Effector CD4-positive, alpha-beta T cell (primary cell): ENCODE measurements at regions not wholly inside any gene's neighbourhood (a gene's known extent, or its start where the extent isn't known, plus 50 kb on each side); places are given as distances from the start of the nearest gene placed in this dataset.

Experiments used
- DNase-seq: peaks from one replicate; pipeline ENCODE4 v3.0.0-alpha.2; 2020

- DNase-seq: no peak
Measured at GRCh38 chr4:177117256-177117655, 192.4 kb upstream of the NEIL3 start.

GRCh38 chr4:177118596-177118995 lies 191.1 kb upstream of the NEIL3 start:
- DNase-seq: no peak

GRCh38 chr4:177119021-177119471 lies 190.6 kb upstream of the NEIL3 start:
- no peak for DNase-seq

- no peak for DNase-seq
Measured at GRCh38 chr4:177119691-177120090, 190.0 kb upstream of the NEIL3 start.

GRCh38 chr4:177123811-177124210 lies 185.9 kb upstream of the NEIL3 start:
- DNase-seq: no peak

- DNase-seq: no peak
Measured at GRCh38 chr4:177124349-177125064, 185.2 kb upstream of the NEIL3 start.

- no peak for DNase-seq
Measured at GRCh38 chr4:177125656-177126055, 184.0 kb upstream of the NEIL3 start.

- no peak for DNase-seq
Measured at GRCh38 chr4:177127658-177128057, 182.0 kb upstream of the NEIL3 start.

GRCh38 chr4:177128306-177128705 lies 181.4 kb upstream of the NEIL3 start:
- no peak for DNase-seq

- DNase-seq: no peak
Measured at GRCh38 chr4:177131736-177132135, 177.9 kb upstream of the NEIL3 start.

GRCh38 chr4:177147668-177148067 lies 162.0 kb upstream of the NEIL3 start:
- DNase-seq: no peak

- DNase-seq: no peak
Measured at GRCh38 chr4:177155454-177155853, 154.2 kb upstream of the NEIL3 start.

GRCh38 chr4:177159600-177159999 lies 150.1 kb upstream of the NEIL3 start:
- DNase-seq: no peak

- no peak for DNase-seq
Measured at GRCh38 chr4:177161781-177162180, 147.9 kb upstream of the NEIL3 start.

- no peak for DNase-seq
Measured at GRCh38 chr4:177163532-177163931, 146.1 kb upstream of the NEIL3 start.

GRCh38 chr4:177171588-177171987 lies 138.1 kb upstream of the NEIL3 start:
- no peak for DNase-seq

- no peak for DNase-seq
Measured at GRCh38 chr4:177175473-177175872, 134.2 kb upstream of the NEIL3 start.

- no peak for DNase-seq
Measured at GRCh38 chr4:177177541-177178081, 132.1 kb upstream of the NEIL3 start.

GRCh38 chr4:177178246-177178645 lies 131.4 kb upstream of the NEIL3 start:
- DNase-seq: no peak

GRCh38 chr4:177182166-177182565 lies 127.5 kb upstream of the NEIL3 start:
- no peak for DNase-seq

- DNase-seq: no peak
Measured at GRCh38 chr4:177182728-177183127, 126.9 kb upstream of the NEIL3 start.

GRCh38 chr4:177185151-177185550 lies 124.5 kb upstream of the NEIL3 start:
- DNase-seq: no peak

GRCh38 chr4:177185579-177185978 lies 124.1 kb upstream of the NEIL3 start:
- DNase-seq: no peak

GRCh38 chr4:177187371-177187770 lies 122.3 kb upstream of the NEIL3 start:
- DNase-seq: no peak
